Upper lobe of left lung (tissue), 4 donors: ENCODE measurements at regions not wholly inside any gene's neighbourhood (a gene's known extent, or its start where the extent isn't known, plus 50 kb on each side); places are given as distances from the start of the nearest gene placed in this dataset.

Experiments used
- POLR2A ChIP-seq, 4 donors: fragments of 450-650 bp; IDR thresholded peaks; one replicate each; pipeline ENCODE4 v1.5.1; 2016 to 2017; ENCODE audit warnings: antibody characterized with exemption in 4 of 4, mild to moderate bottlenecking in 2 of 4
- POLR2AphosphoS5 ChIP-seq, 2 donors: sonication (generic); formaldehyde crosslinking; IDR thresholded peaks; one replicate each; pipeline ENCODE4 v1.5.1; 2017; ENCODE audit warnings: antibody characterized with exemption in 2 of 2
- TF ChIP-seq, protein P1 (sequence below), 6 experiments: fragments of 450-650 bp in 4 of 6; fragments of 200-600 bp in 2 of 6; sonication (generic) in 2 of 6; IDR thresholded peaks; one replicate each; pipeline ENCODE4 v1.5.1; 2016 to 2019; ENCODE audit warnings: antibody characterized with exemption in 6 of 6

DNA sequence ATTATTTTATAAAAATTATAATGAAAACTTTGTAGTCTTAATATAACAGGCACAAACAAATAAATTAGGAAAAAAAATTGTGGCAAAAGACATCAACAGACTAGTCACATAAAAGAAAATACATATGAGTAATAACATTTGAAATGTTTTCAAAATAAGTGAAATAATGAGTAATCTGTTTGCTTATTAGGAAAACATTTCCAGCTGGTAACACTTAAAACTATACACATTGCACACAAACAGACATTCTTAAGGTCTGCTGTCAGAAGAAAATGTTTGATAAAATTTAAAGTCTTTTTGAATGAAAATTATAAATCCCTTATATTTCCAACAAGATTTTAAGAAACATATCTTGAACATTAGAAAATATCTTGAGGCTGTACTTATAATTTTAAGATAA, 1326.3 kb upstream of the CADM2 start:
- TF ChIP-seq, protein P1, sequence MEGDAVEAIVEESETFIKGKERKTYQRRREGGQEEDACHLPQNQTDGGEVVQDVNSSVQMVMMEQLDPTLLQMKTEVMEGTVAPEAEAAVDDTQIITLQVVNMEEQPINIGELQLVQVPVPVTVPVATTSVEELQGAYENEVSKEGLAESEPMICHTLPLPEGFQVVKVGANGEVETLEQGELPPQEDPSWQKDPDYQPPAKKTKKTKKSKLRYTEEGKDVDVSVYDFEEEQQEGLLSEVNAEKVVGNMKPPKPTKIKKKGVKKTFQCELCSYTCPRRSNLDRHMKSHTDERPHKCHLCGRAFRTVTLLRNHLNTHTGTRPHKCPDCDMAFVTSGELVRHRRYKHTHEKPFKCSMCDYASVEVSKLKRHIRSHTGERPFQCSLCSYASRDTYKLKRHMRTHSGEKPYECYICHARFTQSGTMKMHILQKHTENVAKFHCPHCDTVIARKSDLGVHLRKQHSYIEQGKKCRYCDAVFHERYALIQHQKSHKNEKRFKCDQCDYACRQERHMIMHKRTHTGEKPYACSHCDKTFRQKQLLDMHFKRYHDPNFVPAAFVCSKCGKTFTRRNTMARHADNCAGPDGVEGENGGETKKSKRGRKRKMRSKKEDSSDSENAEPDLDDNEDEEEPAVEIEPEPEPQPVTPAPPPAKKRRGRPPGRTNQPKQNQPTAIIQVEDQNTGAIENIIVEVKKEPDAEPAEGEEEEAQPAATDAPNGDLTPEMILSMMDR (IDR thresholded peaks at IDR 0.05): no peak
- TF ChIP-seq POLR2AphosphoS5 (IDR thresholded peaks at IDR 0.05) (no peak), POLR2A (IDR thresholded peaks at IDR 0.05) (no peak)
